ENCODE measurements at regions not wholly inside any gene's neighbourhood (a gene's known extent, or its start where the extent isn't known, plus 50 kb on each side); places are given as distances from the start of the nearest gene placed in this dataset.
"Not testable (repeated sequence)": the region's sequence is repeated elsewhere in the genome, so short reads cannot be mapped to it uniquely, and the experiment has no call there.

GRCh38 chr10:28370107-28370835, 67.4 kb upstream of the MPP7 start:
- H3K4me1 Mint-ChIP-seq = peaks cover 11% of the 10 kb centered on the region
- 97 to 100% methylated on average over 1 to 2 of the region's 2 CpGs for WGBS, 2 experiments (ENCODE audit: insufficient coverage in 1 of 2, insufficient read length in 1 of 2)
- no peaks in the 10 kb centered on the region for H3K9me3 Mint-ChIP-seq
- H3K4me3 Mint-ChIP-seq = no peak overlapping the region
- Histone ChIP-seq H3K36me3 (ENCODE audit: control insufficient read depth, insufficient read depth, low read length) (no peaks in the 10 kb centered on the region), H3K9me3 (ENCODE audit: control insufficient read depth, low read length) (no peaks in the 10 kb centered on the region), H3K27me3 (ENCODE audit: control insufficient read depth, insufficient read depth, low read length, poor library complexity, severe bottlenecking) (no peaks in the 10 kb centered on the region), H3K4me1 (ENCODE audit: control insufficient read depth, insufficient read depth, low read length) (no peaks in the 10 kb centered on the region), H3K4me3 (ENCODE audit: low read length) (no peak overlapping the region), H3K27ac (ENCODE audit: low read depth, low read length) (no peak overlapping the region), H3K9ac (ENCODE audit: extremely low read depth, low read length, poor library complexity, severe bottlenecking) (no peak overlapping the region)
- no peaks in the 10 kb centered on the region for H3K27me3 Mint-ChIP-seq (ENCODE audit: insufficient read depth)
- DNase-seq = no peak
- TF ChIP-seq CTCF (conservative IDR thresholded peaks at IDR 0.05) = no peak
- no peak overlapping the region for H3K27ac Mint-ChIP-seq
- H3K36me3 Mint-ChIP-seq (ENCODE audit: low read depth) = no peaks in the 10 kb centered on the region

- not testable (repeated sequence) for H3K9ac ChIP-seq (ENCODE audit: extremely low read depth, low read length, poor library complexity, severe bottlenecking); H3K4me1 Mint-ChIP-seq; H3K4me3 Mint-ChIP-seq; H3K36me3 ChIP-seq (ENCODE audit: control insufficient read depth, insufficient read depth, low read length); H3K4me1 ChIP-seq (ENCODE audit: control insufficient read depth, insufficient read depth, low read length); H3K27me3 Mint-ChIP-seq (ENCODE audit: insufficient read depth); H3K27me3 ChIP-seq (ENCODE audit: control insufficient read depth, insufficient read depth, low read length, poor library complexity, severe bottlenecking); H3K27ac Mint-ChIP-seq; H3K9me3 Mint-ChIP-seq; H3K9me3 ChIP-seq (ENCODE audit: control insufficient read depth, low read length); H3K36me3 Mint-ChIP-seq (ENCODE audit: low read depth); DNase-seq; H3K27ac ChIP-seq (ENCODE audit: low read depth, low read length); H3K4me3 ChIP-seq (ENCODE audit: low read length)
- WGBS, 2 experiments (ENCODE audit: insufficient coverage in 1 of 2, insufficient read length in 1 of 2) = 80 to 100% methylated on average over 1 of the region's 1 CpG
Measured at GRCh38 chr10:28371638-28372037, 68.8 kb upstream of the MPP7 start.

GRCh38 chr10:28374036-28374435, 71.2 kb upstream of the MPP7 start:
- no peak overlapping the region for H3K4me3 Mint-ChIP-seq
- Histone ChIP-seq H3K27me3 (ENCODE audit: control insufficient read depth, insufficient read depth, low read length, poor library complexity, severe bottlenecking) (no peaks in the 10 kb centered on the region), H3K36me3 (ENCODE audit: control insufficient read depth, insufficient read depth, low read length) (no peaks in the 10 kb centered on the region), H3K9me3 (ENCODE audit: control insufficient read depth, low read length) (no peaks in the 10 kb centered on the region), H3K9ac (ENCODE audit: extremely low read depth, low read length, poor library complexity, severe bottlenecking) (no peak overlapping the region), H3K4me1 (ENCODE audit: control insufficient read depth, insufficient read depth, low read length) (no peaks in the 10 kb centered on the region), H3K4me3 (ENCODE audit: low read length) (no peak overlapping the region), H3K27ac (ENCODE audit: low read depth, low read length) (no peak overlapping the region)
- no peak overlapping the region for H3K27ac Mint-ChIP-seq
- 65% methylated on average over 2 of the region's 2 CpGs; no CpG with 5 or more reads in 1 of the 2 experiments for WGBS, 2 experiments (ENCODE audit: insufficient coverage in 1 of 2, insufficient read length in 1 of 2)
- H3K27me3 Mint-ChIP-seq (ENCODE audit: insufficient read depth) = peaks cover 2% of the 10 kb centered on the region
- DNase-seq = no peak
- H3K4me1 Mint-ChIP-seq = peaks cover 2% of the 10 kb centered on the region
- TF ChIP-seq CTCF (conservative IDR thresholded peaks at IDR 0.05) = no peak
- H3K36me3 Mint-ChIP-seq (ENCODE audit: low read depth) = no peaks in the 10 kb centered on the region
- no peaks in the 10 kb centered on the region for H3K9me3 Mint-ChIP-seq

Data from endodermal cell (in vitro differentiated cells).